Thoracic aorta (tissue), 2 donors: ENCODE measurements at regions not wholly inside any gene's neighbourhood (a gene's known extent, or its start where the extent isn't known, plus 50 kb on each side); places are given as distances from the start of the nearest gene placed in this dataset.

Experiments
- ATAC-seq: fragments of 150-250 bp; one replicate; pipeline ENCODE4 v1.8.0; 2017; ENCODE audit warnings: low read depth; ENCODE audit not compliant: insufficient number of reproducible peaks, low FRiP score
- DNase-seq: peaks from one replicate; pipeline ENCODE4 v3.0.0-alpha.2; 2020; ENCODE audit warnings: low spot score
- H3K27ac ChIP-seq, 2 donors: fragments of 200-600 bp; sonication (generic); 1 replicate in 1 of 2; 2 replicates in 1 of 2; pipeline ENCODE4 v1.5.1; 2016; ENCODE audit warnings: mild to moderate bottlenecking in 2 of 2, moderate library complexity in 2 of 2
- H3K27me3 ChIP-seq: fragments of 200-600 bp; sonication (generic); replicated peaks from 2 replicates; pipeline ENCODE4 v1.6.0; 2016; ENCODE audit warnings: mild to moderate bottlenecking; ENCODE audit not compliant: insufficient read depth
- H3K36me3 ChIP-seq: fragments of 200-600 bp; sonication (generic); one replicate; pipeline ENCODE4 v1.5.1; 2016
- H3K4me1 ChIP-seq, 2 donors: fragments of 200-600 bp; sonication (generic); 1 replicate in 1 of 2; 2 replicates in 1 of 2; pipeline versions ENCODE4 v1.5.1 to v1.6.0; 2016; ENCODE audit warnings: low read depth in 2 of 2, mild to moderate bottlenecking in 1 of 2; ENCODE audit not compliant: control insufficient read depth in 1 of 2
- H3K4me3 ChIP-seq: fragments of 200-600 bp; sonication (generic); 2 replicates; pipeline ENCODE4 v1.5.1; 2016; ENCODE audit warnings: mild to moderate bottlenecking
- H3K9me3 ChIP-seq: fragments of 200-600 bp; sonication (generic); 2 replicates; pipeline ENCODE4 v1.5.1; 2016
- TF ChIP-seq, protein P1 (sequence below): fragments of 200-600 bp; sonication (generic); IDR thresholded peaks from one replicate; pipeline ENCODE4 v1.5.1; 2019; ENCODE audit warnings: antibody characterized with exemption

DNA sequence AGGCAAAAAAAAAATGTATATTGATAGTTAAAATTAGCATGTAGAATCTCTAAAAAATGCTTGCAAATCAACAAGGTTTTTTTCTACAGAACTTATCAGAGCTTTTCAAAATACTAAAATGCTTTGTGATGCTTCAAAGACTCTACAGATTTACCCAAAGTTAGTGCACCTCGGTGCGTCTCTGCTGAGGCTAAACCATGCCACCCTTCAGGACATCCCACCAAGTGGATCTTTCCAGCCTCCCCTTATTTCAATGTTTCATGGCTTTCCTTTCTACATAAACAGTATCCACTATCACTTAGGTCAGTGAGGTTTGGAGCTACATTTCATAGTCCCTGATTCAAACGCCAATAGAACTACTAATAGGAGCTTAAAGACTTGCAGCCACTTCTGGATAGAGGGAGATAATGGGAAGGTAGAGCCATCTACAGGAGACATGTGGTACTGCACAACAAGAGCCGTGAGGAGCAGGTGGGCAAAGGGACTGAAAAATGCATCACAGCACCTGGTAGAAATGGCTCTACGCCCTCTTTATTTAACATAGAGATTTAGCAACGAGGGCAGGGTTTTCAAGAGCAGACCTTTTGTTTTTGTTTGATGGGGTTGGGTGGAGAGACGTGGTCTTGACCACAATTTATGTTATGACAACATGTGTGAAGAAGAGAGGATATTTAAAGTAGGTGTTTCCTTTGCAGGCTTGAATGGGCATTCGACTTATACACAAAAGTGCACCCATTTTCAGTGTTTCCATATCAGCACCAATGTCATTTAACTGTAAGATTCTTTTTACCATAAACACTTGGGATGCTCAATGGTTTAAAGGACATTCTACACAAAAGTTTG, 56.1 kb upstream of the SLC35G4 start:
- no peaks in the 10 kb centered on the region for H3K36me3 ChIP-seq
- DNase-seq: no peak
- H3K4me3 ChIP-seq: no peak overlapping the region
- no peak overlapping the region for H3K27ac ChIP-seq
- peak; percentile 46 for ATAC-seq
- H3K27me3 ChIP-seq: no peaks in the 10 kb centered on the region
- TF ChIP-seq, protein P1, sequence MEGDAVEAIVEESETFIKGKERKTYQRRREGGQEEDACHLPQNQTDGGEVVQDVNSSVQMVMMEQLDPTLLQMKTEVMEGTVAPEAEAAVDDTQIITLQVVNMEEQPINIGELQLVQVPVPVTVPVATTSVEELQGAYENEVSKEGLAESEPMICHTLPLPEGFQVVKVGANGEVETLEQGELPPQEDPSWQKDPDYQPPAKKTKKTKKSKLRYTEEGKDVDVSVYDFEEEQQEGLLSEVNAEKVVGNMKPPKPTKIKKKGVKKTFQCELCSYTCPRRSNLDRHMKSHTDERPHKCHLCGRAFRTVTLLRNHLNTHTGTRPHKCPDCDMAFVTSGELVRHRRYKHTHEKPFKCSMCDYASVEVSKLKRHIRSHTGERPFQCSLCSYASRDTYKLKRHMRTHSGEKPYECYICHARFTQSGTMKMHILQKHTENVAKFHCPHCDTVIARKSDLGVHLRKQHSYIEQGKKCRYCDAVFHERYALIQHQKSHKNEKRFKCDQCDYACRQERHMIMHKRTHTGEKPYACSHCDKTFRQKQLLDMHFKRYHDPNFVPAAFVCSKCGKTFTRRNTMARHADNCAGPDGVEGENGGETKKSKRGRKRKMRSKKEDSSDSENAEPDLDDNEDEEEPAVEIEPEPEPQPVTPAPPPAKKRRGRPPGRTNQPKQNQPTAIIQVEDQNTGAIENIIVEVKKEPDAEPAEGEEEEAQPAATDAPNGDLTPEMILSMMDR: peak; percentile 89
- H3K4me1 ChIP-seq: no peaks in the 10 kb centered on the region
- H3K9me3 ChIP-seq: no peaks in the 10 kb centered on the region

DNA sequence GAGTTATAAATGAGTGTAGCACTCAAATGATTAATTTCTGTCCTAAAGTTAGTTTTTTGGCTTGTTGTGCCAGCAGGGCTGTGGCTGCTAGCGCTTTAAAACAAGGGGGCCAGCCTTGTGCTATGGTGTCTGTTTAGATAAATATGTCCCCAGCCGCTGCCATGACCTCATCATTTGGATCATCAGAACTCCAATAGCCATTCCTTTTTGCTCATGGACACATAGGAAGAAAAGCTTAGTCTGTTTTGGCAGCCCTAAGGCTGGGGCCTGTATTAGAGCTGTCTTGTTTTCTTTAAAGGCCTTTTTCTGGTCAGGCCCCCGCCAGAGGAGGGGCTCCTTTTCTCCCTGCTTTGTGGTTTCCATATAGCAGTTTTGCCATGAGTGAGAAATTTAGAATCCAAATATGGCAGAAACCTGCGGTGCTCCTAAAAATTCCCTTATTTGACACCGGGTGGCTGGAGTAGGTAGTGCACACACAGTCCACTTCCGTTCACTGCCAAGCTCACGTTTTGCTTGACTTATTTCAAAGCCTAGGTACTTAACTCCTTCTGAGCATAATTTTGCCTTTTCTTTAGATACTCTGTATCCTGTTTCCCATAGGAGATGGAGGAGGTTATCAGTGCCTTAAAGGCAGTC, 60.4 kb upstream of the SLC35G4 start:
- H3K27ac ChIP-seq: no peak overlapping the region
- H3K9me3 ChIP-seq: peaks cover 7% of the 10 kb centered on the region
- no peak for ATAC-seq
- TF ChIP-seq, protein P1: peak; percentile 15
- DNase-seq: no peak
- no peaks in the 10 kb centered on the region for H3K27me3 ChIP-seq
- no peaks in the 10 kb centered on the region for H3K36me3 ChIP-seq
- H3K4me3 ChIP-seq: no peak overlapping the region
- H3K4me1 ChIP-seq: no peaks in the 10 kb centered on the region

DNA sequence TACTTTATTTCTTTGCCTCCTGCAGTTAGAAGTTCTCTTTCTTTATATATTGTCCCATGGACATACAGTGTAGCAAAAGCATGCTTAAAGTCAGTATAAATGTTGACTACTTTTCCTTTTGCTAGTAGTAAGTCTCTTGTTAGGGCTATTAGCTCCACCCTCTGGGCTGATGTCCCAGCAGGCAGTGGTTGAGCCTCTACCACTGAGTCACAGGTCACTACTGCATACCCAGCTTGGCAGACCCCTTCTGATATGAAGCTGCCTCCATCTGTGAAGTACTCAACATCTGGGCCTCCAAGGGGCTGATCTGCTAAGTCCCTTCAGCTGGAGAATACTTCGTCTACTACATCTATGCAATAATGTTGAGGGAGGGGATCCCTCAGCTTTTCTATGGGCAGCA, 61.0 kb upstream of the SLC35G4 start:
- no peak for ATAC-seq
- TF ChIP-seq, protein P1: no peak

DNA sequence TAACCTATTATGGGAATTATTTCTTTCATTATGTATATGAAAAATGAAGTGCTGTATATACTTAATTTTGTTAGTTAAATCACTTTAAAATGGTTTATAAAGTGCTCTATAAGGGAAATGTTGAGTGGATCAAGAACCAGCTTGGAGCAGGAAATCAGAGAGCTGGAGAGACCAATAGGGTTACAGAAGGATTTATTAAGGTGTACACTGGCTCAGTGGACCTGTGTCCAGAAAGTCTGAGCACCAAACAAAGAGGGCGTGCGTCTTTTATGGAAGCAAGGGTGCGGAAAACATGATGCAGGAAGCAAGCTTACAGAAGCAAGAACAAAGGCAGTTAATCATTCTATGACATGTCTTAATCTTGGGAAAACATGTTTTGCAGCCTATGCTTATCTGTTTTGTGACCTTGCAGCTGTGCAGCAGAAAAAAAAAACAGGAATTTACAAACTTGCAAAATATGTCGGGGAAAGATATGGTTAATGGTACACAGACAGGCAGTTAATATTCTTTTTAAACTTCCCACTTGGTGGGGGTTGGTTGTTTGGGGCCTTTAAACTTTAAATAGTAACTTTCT, 65.2 kb upstream of the SLC35G4 start:
- Histone ChIP-seq H3K27me3 (no peaks in the 10 kb centered on the region), H3K4me3 (no peak overlapping the region), H3K4me1 (no peaks in the 10 kb centered on the region), H3K9me3 (peaks cover 14% of the 10 kb centered on the region), H3K36me3 (no peaks in the 10 kb centered on the region), H3K27ac (no peak overlapping the region)
- TF ChIP-seq, protein P1: no peak
- ATAC-seq (no peak), DNase-seq (no peak)

More for the DNA sequence above, 61.0 kb upstream of the SLC35G4 start:
- DNase-seq: no peak
- Histone ChIP-seq H3K36me3 (no peaks in the 10 kb centered on the region), H3K4me1 (no peaks in the 10 kb centered on the region), H3K27ac (no peak overlapping the region), H3K27me3 (no peaks in the 10 kb centered on the region), H3K4me3 (no peak overlapping the region), H3K9me3 (peaks cover 9% of the 10 kb centered on the region)

DNA sequence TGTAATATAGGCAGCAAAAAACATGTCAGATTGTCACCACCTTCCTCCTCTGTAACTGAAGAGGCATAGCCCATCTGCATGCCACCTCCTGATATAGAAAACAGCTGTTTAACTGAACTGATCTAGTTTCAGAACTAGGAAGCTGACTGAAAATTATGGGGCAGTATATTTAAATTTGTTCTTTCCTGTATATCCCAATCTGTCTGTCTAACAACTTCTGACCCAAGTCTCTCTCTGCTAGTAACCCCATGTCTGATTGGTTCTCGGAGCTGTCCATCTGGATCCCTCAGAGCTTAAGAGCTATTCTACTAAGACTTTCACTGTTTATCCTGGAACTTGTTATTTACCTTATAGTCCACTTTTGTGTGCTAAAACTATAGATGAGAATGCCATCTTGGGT, 68.2 kb upstream of the SLC35G4 start:
- Histone ChIP-seq H3K27me3 (no peaks in the 10 kb centered on the region), H3K4me3 (no peak overlapping the region), H3K27ac (no peak overlapping the region), H3K4me1 (no peaks in the 10 kb centered on the region), H3K9me3 (peaks cover 14% of the 10 kb centered on the region), H3K36me3 (no peaks in the 10 kb centered on the region)
- DNase-seq (no peak), ATAC-seq (no peak)
- TF ChIP-seq, protein P1: no peak
